Mesenchymal stem cell (in vitro differentiated cells and primary cell): ENCODE measurements at regions not wholly inside any gene's neighbourhood (a gene's known extent, or its start where the extent isn't known, plus 50 kb on each side); places are given as distances from the start of the nearest gene placed in this dataset.

Experiments used
- DNase-seq: peaks from one replicate; pipeline ENCODE4 v3.0.0-alpha.2; 2013
- H2AFZ ChIP-seq: one replicate; pipeline ENCODE4 v1.6.1; 2013; ENCODE audit warnings: low read depth, mild to moderate bottlenecking, control low read depth, inconsistent platforms, low read length, moderate library complexity
- H2AK5ac ChIP-seq: 2 replicates; pipeline ENCODE4 v1.6.1; 2013; ENCODE audit warnings: low read length, moderate library complexity, mild to moderate bottlenecking, inconsistent platforms; ENCODE audit not compliant: severe bottlenecking
- H2BK120ac ChIP-seq: one replicate; pipeline ENCODE4 v1.6.1; 2013; ENCODE audit warnings: low read depth, mild to moderate bottlenecking, inconsistent platforms, low read length, moderate library complexity
- H2BK12ac ChIP-seq, 2 experiments: one replicate each; pipeline ENCODE4 v1.6.1; 2013; ENCODE audit warnings: inconsistent platforms in 2 of 2, low read length in 2 of 2, mild to moderate bottlenecking in 2 of 2, moderate library complexity in 2 of 2, control low read depth in 1 of 2
- H2BK15ac ChIP-seq: one replicate; pipeline ENCODE4 v1.6.1; 2013; ENCODE audit warnings: mild to moderate bottlenecking, low read depth, inconsistent platforms; ENCODE audit not compliant: poor library complexity, severe bottlenecking
- H2BK5ac ChIP-seq: 2 replicates; pipeline ENCODE4 v1.6.1; 2013; ENCODE audit warnings: low read depth, mild to moderate bottlenecking, low read length, control low read depth, inconsistent platforms; ENCODE audit not compliant: poor library complexity, severe bottlenecking
- H3K14ac ChIP-seq, 2 experiments: one replicate each; pipeline ENCODE4 v1.6.1; 2013; ENCODE audit warnings: inconsistent platforms in 2 of 2, low read length in 2 of 2, control low read depth in 1 of 2, mild to moderate bottlenecking in 1 of 2, moderate library complexity in 1 of 2
- H3K18ac ChIP-seq, 2 experiments: one replicate each; pipeline ENCODE4 v1.6.1; 2013; ENCODE audit warnings: inconsistent platforms in 2 of 2, low read length in 2 of 2, control low read depth in 1 of 2, low read depth in 1 of 2, mild to moderate bottlenecking in 1 of 2
- H3K23ac ChIP-seq, 2 experiments: one replicate each; pipeline ENCODE4 v1.6.1; 2013; ENCODE audit warnings: inconsistent platforms in 2 of 2, low read length in 2 of 2, mild to moderate bottlenecking in 2 of 2, moderate library complexity in 2 of 2, control low read depth in 1 of 2
- H3K27ac ChIP-seq: 2 replicates; pipeline ENCODE4 v1.5.1; 2013; ENCODE audit warnings: mild to moderate bottlenecking, moderate library complexity, low read length, control low read depth, inconsistent platforms; ENCODE audit not compliant: poor library complexity, severe bottlenecking
- H3K27me3 ChIP-seq, 2 experiments: 2 replicates each; pipeline versions ENCODE4 v1.6.1 to v1.7.0; 2013; ENCODE audit warnings: low read length in 2 of 2, mild to moderate bottlenecking in 2 of 2, moderate library complexity in 2 of 2, control low read depth in 1 of 2, inconsistent platforms in 1 of 2; ENCODE audit not compliant: control insufficient read depth in 1 of 2, insufficient read depth in 1 of 2
- H3K36me3 ChIP-seq, 2 experiments: 2 replicates each; pipeline versions ENCODE4 v1.6.1 to v1.7.0; 2013; ENCODE audit warnings: low read length in 2 of 2, control low read depth in 1 of 2, inconsistent platforms in 1 of 2, low read depth in 1 of 2, mild to moderate bottlenecking in 1 of 2; ENCODE audit not compliant: insufficient read depth in 2 of 2, control insufficient read depth in 1 of 2
- H3K4ac ChIP-seq, 2 experiments: one replicate each; pipeline ENCODE4 v1.6.1; 2013; ENCODE audit warnings: inconsistent platforms in 2 of 2, low read length in 2 of 2, mild to moderate bottlenecking in 2 of 2, moderate library complexity in 2 of 2, control low read depth in 1 of 2, low read depth in 1 of 2
- H3K4me1 ChIP-seq: 2 replicates; pipeline ENCODE4 v1.6.1; 2013; ENCODE audit warnings: low read depth, low read length, control low read depth; ENCODE audit not compliant: control insufficient read depth, insufficient read depth
- H3K4me2 ChIP-seq: 2 replicates; pipeline ENCODE4 v1.6.1; 2013; ENCODE audit warnings: low read length, mild to moderate bottlenecking, inconsistent platforms; ENCODE audit not compliant: poor library complexity, severe bottlenecking
- H3K4me3 ChIP-seq, 2 experiments: 2 replicates each; pipeline versions ENCODE4 v1.5.1 to v1.7.0; 2013; ENCODE audit warnings: low read length in 2 of 2, mild to moderate bottlenecking in 2 of 2, control low read depth in 1 of 2, low read depth in 1 of 2; ENCODE audit not compliant: insufficient read depth in 1 of 2
- H3K79me1 ChIP-seq: replicated peaks from 2 replicates; pipeline ENCODE4 v1.6.1; 2013; ENCODE audit warnings: mild to moderate bottlenecking, control low read depth, low read length, inconsistent platforms; ENCODE audit not compliant: poor library complexity, severe bottlenecking
- H3K9ac ChIP-seq: 2 replicates; pipeline ENCODE4 v1.7.0; 2013; ENCODE audit warnings: mild to moderate bottlenecking, low read length, moderate library complexity
- H3K9me3 ChIP-seq: 2 replicates; pipeline ENCODE4 v1.7.0; 2013; ENCODE audit warnings: mild to moderate bottlenecking, low read length; ENCODE audit not compliant: control insufficient read depth
- H4K8ac ChIP-seq: one replicate; pipeline ENCODE4 v1.6.1; 2013; ENCODE audit warnings: inconsistent platforms, mild to moderate bottlenecking, low read length, moderate library complexity
- H4K91ac ChIP-seq: one replicate; pipeline ENCODE4 v1.6.1; 2013; ENCODE audit warnings: mild to moderate bottlenecking, low read length, inconsistent platforms
- WGBS: methylation state at CpG from one replicate; pipeline ENCODE4 v1.1.7; 2013; ENCODE audit warnings: mixed read lengths; 5-methylcytosine and 5-hydroxymethylcytosine counted together

DNA sequence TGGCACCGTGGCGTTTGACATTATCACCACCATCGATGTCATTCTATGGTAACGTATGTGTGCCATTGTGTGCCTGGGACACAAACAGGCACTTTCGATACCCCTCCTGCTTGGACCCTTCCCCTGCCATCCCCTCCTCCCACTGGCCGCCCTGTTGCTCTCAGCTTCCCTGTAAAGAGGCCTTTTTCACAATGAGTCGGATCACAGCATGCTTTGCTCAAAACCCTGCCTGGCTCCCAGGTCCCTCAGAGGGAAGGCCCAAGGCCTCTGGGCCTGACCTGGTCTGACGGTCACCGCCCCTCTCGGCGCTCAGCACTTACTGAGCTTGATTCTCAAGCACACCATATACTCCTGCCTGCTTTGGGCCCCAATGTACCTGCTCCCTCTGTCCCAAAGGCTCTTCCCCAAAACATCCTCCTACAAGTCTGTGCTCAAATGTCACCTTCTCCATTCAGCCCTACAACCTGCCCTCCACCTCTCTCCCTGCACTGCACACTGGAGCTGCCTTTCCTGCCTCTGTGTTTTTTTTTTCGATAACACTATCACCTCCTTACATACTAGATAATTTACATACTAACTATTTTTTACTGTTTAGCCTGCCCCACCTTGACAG, 303.8 kb downstream of the SOX9 start:
- H3K23ac ChIP-seq = no peak overlapping the region
- no peak overlapping the region for H3K4ac ChIP-seq
- H2AK5ac ChIP-seq = peak overlapping the region; percentile 40
- peak overlapping the region; percentile 4 to 55 for H2BK12ac ChIP-seq
- no peak overlapping the region for H2AFZ ChIP-seq
- peaks cover 29% of the 10 kb centered on the region for H3K79me1 ChIP-seq
- no peak overlapping the region for H3K18ac ChIP-seq
- H2BK5ac ChIP-seq = no peak overlapping the region
- H3K9me3 ChIP-seq = no peaks in the 10 kb centered on the region
- H3K4me1 ChIP-seq = peaks cover 64% of the 10 kb centered on the region
- H3K9ac ChIP-seq = no peak overlapping the region
- no peak overlapping the region for H4K8ac ChIP-seq
- no peak overlapping the region for H3K4me3 ChIP-seq
- peak overlapping the region in 1 of 2 experiments; percentile 38 for H3K14ac ChIP-seq
- no peak overlapping the region for H2BK120ac ChIP-seq
- H3K27me3 ChIP-seq = no peaks in the 10 kb centered on the region
- no peak overlapping the region for H2BK15ac ChIP-seq
- no peak overlapping the region for H3K27ac ChIP-seq
- H4K91ac ChIP-seq = no peak overlapping the region
- DNase-seq = no peak
- WGBS = 97% methylated on average over 11 of the region's 12 CpGs
- peaks cover 0 to 24% of the 10 kb centered on the region in 2 experiments for H3K36me3 ChIP-seq
- no peak overlapping the region for H3K4me2 ChIP-seq

DNA sequence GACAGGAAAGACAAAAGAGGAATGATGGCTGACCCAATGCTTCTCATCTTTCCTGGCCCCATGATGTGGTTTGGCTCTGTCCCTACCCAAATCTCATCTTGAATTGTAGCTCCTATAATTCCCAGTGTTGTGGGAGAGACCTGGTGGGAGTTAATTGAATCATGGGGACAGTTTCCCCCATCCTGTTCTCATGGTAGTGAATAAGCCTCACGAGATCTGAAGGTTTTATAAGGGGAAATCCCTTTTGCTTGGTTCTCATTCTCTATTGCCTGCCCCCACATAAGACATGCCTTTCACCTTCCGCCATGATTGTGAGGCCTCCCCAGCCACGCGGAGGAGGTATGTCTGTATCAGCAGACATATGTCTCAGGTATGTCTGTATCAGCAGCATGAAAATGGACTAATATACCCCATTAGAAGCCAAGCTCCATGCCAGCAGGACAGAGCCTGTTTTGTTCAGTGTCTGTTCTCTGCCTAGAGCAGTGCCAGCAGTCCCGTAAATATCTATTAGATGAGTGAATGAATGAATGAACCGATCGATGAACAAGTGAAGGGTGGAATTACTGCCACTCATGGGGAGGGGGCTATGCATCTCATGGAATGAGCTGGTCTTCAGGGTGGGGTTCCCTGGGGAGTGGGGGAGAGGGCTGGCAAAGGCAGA, 304.4 kb downstream of the SOX9 start:
- Histone ChIP-seq H2AK5ac (peak overlapping the region; percentile 63), H3K4me3 (no peak overlapping the region), H2BK120ac (no peak overlapping the region), H4K8ac (no peak overlapping the region), H3K79me1 (peaks cover 35% of the 10 kb centered on the region), H3K4me2 (no peak overlapping the region), H3K4me1 (peaks cover 61% of the 10 kb centered on the region), H3K23ac (no peak overlapping the region), H3K36me3 (peaks cover 0 to 27% of the 10 kb centered on the region in 2 experiments), H3K14ac (no peak overlapping the region), H2BK12ac (peak overlapping the region in 1 of 2 experiments; percentile 78), H2BK15ac (no peak overlapping the region), H3K4ac (no peak overlapping the region), H4K91ac (no peak overlapping the region), H3K27me3 (no peaks in the 10 kb centered on the region), H3K9ac (no peak overlapping the region), H2AFZ (no peak overlapping the region), H2BK5ac (no peak overlapping the region), H3K27ac (no peak overlapping the region), H3K18ac (peak overlapping the region in 1 of 2 experiments; percentile 25), H3K9me3 (no peaks in the 10 kb centered on the region)
- DNase-seq = no peak
- WGBS = 97% methylated on average over 7 of the region's 7 CpGs

DNA sequence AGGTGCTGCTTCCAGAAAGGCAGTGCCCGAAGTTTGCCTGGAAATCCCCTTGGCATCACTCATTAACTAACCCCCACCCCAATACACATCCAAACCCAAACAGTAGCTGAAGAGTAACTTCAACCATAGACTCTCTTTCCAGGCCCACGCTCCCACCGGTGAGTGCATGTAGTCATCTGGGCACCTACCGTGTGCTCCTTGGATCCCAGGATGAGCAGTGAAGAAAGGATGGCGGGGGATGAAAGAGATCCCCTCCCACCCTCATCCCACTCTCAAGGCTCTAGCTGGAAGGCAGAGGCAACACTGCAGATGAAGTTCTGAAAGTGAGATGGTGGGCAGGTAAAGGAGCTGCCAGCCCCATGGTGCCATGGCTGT, 305.0 kb downstream of the SOX9 start:
- Histone ChIP-seq H4K8ac (no peak overlapping the region), H2AK5ac (peak overlapping the region; percentile 43), H3K4me3 (no peak overlapping the region), H3K9ac (no peak overlapping the region), H3K27me3 (no peaks in the 10 kb centered on the region), H2AFZ (no peak overlapping the region), H2BK120ac (no peak overlapping the region), H3K9me3 (no peaks in the 10 kb centered on the region), H3K79me1 (peaks cover 40% of the 10 kb centered on the region), H4K91ac (no peak overlapping the region), H3K14ac (no peak overlapping the region), H3K4ac (no peak overlapping the region), H3K23ac (no peak overlapping the region), H3K36me3 (peaks cover 0 to 30% of the 10 kb centered on the region in 2 experiments), H2BK5ac (no peak overlapping the region), H3K4me2 (no peak overlapping the region), H3K4me1 (peaks cover 58% of the 10 kb centered on the region), H3K18ac (peak overlapping the region in 1 of 2 experiments; percentile 25), H3K27ac (no peak overlapping the region), H2BK12ac (peak overlapping the region in 1 of 2 experiments; percentile 56), H2BK15ac (no peak overlapping the region)
- WGBS = 91% methylated on average over 4 of the region's 5 CpGs
- DNase-seq = no peak

DNA sequence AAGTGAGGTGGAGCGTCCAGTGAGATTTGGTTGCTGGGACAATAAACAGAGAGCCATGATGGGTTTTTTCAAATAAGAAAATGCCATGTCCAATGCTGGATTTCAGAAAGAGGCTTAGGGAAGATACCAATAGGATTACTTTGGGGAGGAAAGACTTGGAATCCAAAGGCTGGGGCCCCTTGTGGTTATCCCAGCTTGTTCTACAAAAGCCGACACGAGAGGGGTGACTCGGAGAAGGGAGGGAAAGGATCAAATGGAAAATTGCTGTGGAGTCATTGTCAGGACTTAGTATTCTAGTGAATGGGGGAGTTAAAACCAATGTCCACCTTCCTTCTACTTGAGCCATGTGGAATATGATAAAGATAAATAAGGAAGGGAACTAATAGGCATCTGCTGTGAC, 305.5 kb downstream of the SOX9 start:
- no peak overlapping the region for H2BK5ac ChIP-seq
- H3K18ac ChIP-seq = peak overlapping the region in 1 of 2 experiments; percentile 25
- H3K79me1 ChIP-seq = peaks cover 42% of the 10 kb centered on the region
- H3K4me3 ChIP-seq = no peak overlapping the region
- DNase-seq = no peak
- H3K14ac ChIP-seq = no peak overlapping the region
- peaks cover 0 to 30% of the 10 kb centered on the region in 2 experiments for H3K36me3 ChIP-seq
- WGBS = 90% methylated on average over 4 of the region's 4 CpGs
- no peak overlapping the region for H4K91ac ChIP-seq
- H3K23ac ChIP-seq = no peak overlapping the region
- H3K9me3 ChIP-seq = no peaks in the 10 kb centered on the region
- no peak overlapping the region for H2AFZ ChIP-seq
- no peak overlapping the region for H3K27ac ChIP-seq
- H3K9ac ChIP-seq = no peak overlapping the region
- no peak overlapping the region for H2BK120ac ChIP-seq
- peak overlapping the region in 1 of 2 experiments; percentile 56 for H2BK12ac ChIP-seq
- H3K4ac ChIP-seq = no peak overlapping the region
- H2BK15ac ChIP-seq = no peak overlapping the region
- H3K27me3 ChIP-seq = no peaks in the 10 kb centered on the region
- peaks cover 56% of the 10 kb centered on the region for H3K4me1 ChIP-seq
- H3K4me2 ChIP-seq = no peak overlapping the region
- H2AK5ac ChIP-seq = peak overlapping the region; percentile 43
- no peak overlapping the region for H4K8ac ChIP-seq
